HG02943 (cell line): ENCODE measurements at regions not wholly inside any gene's neighbourhood (a gene's known extent, or its start where the extent isn't known, plus 50 kb on each side); places are given as distances from the start of the nearest gene placed in this dataset.

ENCODE experiments used
- ATAC-seq: cut with Tn5 transposase; IDR thresholded peaks from one replicate; pipeline ENCODE4 v1.9.1; 2021; ENCODE audit warnings: mild to moderate bottlenecking, low read depth, moderate library complexity; ENCODE audit not compliant: unreplicated experiment

DNA sequence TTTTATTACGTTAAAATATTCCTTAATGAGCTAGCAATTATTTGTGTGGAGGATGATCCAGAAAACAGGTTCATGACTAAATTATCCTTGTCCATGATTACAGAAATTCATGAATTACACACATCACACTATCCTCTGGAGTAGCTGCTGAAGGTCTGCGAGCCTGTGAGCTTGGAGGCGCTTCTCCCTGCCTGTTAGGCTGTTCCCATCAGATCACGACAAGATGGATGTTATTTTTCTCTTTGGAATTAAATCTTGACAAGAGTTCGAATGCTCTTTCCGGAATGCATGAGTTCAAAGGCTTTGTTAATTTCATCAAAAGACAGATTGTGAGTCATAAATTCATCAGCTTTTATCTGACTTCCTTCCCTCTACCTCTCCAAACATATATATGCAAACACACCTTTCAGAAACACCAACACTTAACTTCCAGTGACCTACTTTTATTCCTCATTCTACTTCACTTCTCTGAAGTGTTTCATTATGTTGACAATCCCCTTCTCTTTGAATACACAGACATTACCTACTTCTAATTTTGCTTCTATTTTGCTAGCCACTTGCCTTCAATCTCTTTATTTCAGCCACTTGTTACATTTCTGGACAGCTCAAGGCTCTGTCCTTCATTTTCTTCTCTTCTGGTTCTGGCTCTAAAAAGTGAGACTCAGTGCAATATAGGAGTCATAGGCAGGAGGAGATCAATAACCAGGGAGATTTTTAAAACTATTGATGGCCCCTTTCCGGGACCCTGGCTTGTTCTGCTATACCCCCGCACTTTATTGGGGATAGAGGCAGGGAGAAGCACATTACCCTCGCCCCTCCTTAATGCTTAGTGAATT lies 274.6 kb downstream of the BTG1 start:
- ATAC-seq: no peak

DNA sequence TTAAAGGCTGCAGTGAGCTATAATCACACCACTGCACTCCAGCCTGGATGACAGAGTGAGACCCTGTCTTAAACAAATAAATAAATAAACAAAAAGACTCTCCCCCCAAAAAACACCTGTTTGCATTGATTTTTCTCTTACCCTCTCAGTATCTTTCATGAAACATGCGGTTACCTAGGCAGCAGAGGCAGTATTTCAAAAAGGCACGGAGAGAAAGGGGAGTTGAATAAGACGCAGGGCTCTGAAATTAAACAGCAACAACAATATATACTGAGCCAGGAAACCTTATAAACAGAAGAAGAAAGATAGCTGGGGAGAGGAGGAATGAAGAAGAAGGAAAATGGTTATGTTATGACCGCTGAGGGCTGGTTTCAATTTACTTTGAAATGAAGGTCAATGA lies 277.6 kb downstream of the BTG1 start:
- ATAC-seq: no peak

DNA sequence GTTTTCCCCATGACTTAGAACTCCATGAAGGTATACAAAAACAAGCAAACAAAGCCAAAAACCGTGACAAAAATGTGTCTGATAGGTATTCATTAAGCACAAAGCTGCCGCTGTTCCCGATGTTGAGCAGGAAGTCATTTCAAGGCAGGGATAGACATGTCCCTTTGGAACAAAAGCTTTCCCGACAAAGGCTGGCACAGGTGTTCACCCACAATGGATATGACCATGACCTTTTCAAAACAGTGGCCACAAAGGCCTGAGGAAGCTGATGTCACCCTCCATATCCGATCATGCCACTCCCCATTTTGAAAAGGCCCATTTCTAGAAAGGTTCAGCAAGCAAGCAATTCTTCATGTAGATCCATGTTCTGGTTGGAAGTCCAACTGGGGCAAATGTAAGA lies 279.1 kb downstream of the BTG1 start:
- ATAC-seq: no peak

DNA sequence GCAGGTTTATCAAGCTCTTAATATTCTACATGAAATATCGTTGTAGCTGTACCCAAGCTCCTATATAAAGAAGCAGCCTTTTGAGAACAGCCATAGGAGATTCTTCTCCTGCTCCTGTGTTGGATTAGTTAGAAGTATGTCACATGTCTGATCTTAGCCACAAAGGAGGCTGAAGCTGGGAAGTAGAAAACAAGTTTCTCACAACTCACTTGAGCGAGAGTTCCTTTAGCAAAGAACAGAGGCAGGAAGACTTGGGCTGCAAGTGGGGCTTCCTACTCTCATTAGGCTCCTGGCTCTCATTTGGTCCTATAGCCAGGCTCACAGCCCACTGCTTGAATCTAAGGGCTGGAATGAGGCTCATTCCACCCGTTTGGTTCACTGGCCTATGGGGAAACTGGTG lies 281.9 kb downstream of the BTG1 start:
- no peak for ATAC-seq

DNA sequence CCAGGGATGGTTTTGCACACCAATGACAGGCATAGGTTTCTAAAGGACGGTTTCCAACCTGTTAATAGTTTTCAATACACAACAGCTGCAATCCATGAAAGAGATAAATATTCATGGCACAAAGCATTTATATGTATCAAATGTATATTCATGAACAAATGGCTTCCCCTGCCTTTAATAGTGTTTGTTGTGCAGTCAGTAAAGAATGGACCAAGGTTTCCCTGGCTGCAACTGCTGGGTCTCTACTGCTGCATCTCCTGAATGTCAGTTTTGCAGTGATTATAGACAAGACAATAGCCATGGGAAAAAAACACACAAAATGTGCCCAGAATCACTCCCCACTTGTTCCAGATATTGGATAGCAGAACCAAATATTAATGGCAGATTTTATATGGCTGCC lies 284.1 kb downstream of the BTG1 start:
- no peak for ATAC-seq

DNA sequence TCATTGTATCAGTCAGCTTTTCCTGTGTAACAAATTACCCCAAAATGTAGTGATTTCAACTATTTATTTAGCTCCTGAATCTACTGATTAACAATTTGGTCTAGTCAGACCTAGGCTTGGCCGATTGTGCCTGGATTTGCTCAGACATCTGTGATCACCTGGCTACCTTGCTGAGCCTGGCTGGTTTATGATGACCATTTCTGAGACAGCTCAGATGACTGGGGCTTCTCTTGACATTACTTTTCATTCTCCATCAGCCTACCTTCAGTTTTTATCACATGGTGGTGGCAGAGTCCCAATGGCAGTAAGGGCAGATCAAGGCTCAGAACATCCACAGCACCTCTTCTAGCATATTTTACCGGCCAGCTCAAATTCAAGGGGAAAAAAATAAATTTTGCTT lies 286.3 kb downstream of the BTG1 start:
- ATAC-seq: no peak

DNA sequence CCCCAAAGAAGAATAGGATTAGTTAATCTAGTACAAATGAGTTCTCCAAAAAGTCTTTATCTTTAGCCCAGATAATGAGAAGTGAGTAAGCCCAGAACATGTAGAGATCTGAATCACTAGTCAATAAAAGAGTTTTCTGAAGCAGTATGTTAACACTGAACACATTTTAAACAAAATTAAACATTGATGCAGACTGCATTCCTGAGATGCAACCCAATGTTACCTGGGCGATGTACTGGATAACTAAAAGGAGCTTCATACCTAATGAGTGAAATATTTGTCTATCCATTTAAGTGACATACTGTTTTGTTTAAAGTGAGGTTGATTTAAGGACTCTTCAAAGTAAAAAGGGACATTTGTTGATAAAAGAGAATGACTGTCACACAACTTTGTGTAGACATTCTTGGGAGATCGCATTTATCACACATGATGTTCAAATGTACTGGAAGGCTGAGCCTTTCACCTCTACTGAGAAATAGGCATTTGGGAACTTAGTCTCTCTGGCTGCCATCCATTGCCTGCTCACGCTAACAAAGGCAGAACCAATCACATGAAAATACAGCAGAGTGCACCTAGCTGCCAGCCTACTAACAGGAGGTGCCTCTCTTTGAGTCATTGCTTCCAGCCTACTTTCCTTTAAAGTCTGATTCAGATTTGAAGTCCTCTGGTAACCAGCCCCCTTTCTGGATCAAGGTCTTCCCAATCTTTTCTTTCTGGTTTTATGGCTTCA lies 287.7 kb downstream of the BTG1 start:
- ATAC-seq: no peak

DNA sequence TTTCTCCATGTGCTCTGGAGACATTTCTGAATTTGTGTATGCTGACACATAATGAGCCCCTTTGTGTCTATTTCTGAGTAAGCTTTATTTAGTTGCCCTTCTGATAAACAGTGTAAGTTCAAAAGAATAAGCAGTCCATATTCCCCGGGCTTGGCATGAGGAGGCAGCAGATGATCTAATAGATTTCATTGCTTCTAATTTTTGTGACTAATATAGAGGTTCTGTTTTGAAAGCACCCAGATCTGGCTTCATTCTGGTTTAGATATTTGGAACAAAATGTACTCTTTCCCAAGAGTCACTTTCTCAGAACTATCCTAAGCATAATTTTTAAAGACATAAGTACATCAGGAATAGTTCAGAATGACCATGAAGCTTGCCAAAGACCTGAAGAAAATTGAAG lies 290.9 kb downstream of the BTG1 start:
- ATAC-seq: no peak

DNA sequence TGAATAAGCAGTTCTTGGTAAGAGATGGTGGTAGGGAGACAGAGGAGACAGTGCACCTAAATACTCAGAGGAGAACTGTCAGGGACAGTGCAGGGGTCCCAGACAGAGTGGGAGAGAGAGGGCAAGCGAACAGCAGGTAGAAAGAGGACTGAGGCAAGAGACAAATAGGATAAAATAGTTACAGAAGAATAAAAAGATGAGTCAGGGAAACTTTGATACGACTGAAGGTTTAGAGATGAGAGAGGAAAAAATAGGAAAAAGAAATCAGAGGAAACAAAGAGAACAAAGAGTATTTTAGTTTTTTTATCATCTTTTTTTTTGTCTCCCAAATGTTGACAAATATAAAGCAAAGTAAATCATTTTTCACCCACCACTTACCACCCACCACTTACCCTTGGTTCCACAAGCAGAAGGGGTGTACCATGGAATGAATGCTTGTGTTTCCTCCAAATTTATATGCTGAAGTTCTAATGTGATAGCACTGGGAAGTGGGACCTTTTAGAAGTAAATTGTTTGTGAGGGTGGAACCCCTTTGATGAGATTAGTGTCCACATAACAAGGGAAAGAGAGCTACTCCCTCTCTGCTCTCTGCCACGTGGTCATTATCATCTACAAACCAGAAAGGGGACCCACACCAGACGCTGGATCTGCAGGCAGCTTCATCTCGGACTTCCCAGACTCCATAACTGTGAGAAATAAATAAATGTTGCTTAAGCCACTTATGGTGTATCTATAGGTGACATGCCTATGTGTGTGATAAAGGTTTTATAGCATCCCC lies 292.1 kb downstream of the BTG1 start:
- ATAC-seq: no peak

DNA sequence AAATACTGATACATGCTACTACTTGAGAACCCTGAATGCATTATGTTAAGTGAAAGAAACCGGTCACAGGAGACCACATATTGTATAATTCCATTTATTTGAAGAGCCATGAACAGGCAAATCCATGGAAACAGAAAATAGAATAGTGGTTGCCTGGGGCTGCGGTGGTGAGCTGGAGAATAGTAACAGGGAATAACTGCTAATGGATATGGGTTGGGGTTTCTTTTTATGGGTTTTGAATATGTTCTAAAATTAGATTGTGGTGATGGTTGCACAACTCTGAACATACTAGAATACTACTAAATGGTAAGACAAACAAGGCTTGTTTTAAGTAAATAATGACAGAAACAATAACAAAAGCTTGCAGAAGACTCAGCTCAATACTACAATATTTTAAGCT lies 293.0 kb downstream of the BTG1 start:
- no peak for ATAC-seq

DNA sequence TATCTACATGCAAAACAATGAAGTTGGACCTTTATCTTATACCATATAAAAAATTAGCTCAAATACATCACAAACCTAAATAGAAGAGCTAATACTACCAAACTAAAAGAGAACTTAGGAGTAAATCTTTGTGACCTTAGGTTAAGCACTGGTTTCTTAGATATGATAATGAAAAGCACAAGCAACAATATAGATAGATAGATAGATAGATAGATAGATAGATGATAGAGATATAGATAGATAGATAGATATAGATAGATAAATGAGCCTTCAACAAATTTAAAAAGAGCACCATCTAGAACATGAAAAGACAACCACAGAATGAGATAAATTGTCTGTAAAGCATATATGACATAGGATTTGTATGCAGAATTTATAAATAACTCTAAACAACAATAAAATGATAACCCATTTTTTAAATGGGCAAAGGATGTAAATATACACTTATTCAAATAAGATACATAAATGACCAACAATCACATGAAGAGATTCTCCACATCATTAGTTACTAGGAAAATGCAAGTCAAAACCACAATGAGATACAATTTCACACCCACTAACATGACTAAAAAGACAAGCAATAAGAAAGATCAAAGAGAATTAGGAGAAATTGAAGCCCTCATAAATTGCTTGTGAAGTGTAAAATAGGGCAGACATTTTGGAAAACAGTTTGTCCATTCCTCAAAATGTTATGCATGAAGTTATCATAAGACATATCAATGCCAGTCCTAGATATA lies 293.7 kb downstream of the BTG1 start:
- no peak for ATAC-seq

DNA sequence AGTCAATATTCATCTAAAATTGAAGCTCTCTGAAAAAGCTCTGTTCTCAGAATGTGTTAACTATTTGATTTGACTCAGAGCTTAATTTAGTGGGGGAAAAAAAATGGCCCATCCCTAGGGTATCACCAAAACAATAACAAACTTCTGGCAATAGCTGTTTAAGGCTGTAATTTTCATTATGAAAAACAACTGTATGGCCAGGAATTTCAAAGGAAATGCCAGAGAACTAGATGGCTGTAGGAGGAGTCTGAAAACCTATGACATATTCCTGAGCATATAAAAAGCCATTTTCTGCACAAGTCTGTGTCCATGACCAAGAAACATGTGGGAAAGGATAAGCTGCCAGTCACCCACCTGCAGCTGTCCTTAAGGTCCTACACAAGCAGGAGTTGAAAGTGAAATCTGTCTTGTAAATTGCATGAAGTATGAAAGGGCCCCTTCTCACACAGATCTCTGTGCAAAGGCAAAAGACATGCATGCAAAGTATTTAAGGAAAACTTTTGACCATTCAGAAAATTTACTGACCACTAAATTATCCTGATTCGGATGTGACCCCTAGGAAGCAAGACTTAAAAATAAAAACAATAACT lies 299.1 kb downstream of the BTG1 start:
- ATAC-seq: no peak

DNA sequence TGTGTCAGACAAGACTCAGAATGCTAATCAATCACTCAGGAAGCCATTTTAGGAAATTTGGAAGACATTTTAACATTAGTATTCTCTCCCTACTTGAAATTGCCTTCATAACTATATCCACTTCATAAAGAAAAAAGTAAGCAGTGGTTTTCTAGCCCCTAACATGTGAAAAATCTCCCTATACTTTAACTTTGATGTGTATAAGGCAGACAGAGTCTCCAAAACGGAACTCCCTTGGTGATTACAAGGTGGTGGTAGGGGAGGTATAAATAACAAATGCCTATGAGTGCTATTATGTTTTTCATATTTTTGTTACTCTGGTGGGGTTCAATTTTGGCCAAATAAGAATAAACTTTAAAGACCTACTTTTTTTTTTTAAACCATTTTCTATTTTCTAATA lies 300.3 kb downstream of the BTG1 start:
- no peak for ATAC-seq

DNA sequence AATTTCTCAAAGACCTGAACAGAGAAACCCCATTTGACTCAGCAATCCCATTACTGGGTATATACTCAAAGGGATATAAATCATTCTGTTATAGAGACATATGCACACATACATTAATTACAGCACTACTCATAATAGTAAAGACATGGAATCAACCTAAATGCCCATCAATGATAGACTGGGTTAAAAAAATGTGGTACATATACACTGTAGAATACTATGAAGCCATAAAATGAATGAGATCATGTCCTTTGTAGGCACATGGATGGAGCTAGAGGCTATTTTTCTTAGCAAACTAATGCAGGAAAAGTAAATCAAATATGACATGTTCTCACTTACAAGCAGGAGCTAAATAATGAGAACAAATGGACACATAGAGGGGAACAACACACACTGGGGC lies 303.8 kb downstream of the BTG1 start:
- no peak for ATAC-seq

DNA sequence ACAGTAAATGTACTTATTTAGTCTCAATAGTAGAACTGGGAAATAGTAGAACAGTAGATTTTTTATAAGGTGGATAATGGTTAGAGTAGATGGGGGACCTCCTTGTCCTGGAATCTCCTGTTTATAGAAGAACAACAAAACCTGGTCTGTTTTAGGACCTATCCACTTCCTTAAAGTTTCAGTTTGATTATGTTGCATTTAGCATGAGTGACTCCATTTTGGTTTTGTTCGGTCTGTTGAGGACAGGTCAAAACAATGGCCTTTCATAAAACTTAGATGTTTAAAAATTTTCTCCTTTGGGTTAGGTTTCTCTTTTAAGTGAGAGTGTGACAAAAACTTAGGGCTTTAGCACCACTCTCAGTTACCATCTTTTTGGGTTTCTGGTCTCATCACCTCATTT lies 308.9 kb downstream of the BTG1 start:
- no peak for ATAC-seq

DNA sequence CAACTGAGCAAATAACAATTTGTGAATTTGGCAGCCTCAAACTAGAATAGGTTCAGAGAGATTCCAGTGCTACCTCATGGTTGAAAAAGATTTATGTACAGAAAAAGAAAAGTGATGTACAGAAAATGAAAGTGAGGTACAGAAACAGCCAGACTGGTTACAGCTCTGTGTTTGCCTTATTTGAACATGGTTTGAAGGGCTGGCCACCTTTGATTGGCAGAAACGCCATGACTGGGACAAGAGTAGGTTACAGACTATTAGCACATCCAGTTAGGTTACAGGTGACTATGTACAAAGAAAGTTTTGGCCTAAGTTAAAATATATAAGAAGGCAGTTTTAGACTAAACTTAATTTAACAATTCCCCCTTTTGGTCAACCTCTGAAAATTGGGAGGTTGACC lies 309.4 kb downstream of the BTG1 start:
- ATAC-seq: no peak

DNA sequence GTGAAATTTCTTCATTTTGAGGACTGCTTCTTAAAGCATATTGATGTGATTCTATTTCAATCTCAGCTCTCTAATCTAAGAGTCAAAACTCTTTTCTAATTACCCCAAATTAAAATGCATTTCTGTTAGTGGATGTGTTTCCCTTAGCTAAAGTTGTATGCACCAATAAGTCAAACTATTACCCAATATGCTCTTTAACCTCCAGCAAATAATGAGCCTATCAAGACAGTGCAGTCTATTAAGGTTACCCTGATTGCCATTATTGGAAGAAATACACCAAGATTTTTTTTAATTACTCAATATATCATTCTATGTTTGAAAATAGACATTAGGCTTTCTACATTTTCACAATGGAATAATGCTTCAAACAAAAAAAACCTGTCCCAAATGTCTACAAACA lies 310.0 kb downstream of the BTG1 start:
- no peak for ATAC-seq

DNA sequence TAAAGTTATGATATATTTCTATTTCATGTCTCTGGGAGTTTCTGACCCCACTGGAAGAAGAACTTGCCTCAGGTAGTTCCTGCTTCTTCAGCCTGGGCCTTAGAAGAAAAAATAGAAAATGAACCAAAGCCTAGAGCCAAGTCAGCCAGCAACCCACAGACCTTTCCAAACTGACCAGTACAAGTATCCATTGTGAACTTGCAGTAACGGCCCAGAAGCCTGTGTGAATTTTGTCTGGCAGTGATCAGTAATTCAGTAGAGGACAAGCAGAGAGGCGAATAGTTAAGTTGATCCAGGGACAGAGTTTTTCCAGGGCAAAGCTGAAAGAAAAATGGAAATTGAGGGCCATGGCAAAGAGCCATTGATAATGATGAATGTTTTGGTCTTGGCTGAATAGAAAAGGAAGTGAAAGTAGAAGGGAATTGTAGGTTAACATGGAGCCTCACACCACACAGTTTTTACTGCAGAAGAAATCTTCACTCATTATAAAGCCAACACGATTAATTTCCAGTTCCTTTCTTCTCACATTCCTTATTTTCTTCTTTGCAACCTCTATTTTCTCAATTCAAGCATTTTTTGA lies 311.8 kb downstream of the BTG1 start:
- ATAC-seq: no peak

DNA sequence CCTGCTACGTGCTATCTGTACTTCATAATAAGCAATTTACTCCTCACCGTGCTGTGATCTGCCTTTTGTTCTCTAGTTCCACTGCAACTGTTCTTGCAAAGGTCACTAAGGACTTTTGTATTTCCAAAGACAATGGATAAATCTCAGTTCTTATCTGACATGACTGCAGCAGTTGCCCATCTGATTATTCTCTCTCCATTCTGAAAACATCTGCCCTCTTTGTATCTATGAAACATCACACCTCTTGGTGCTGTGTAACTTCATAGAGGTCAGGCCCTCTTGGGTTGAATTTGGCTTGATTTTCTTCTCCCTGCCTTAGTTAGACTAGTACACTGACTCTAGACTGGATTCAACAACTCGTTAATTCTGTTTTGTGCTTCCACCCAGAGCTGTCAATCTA lies 319.6 kb downstream of the BTG1 start:
- ATAC-seq: no peak

DNA sequence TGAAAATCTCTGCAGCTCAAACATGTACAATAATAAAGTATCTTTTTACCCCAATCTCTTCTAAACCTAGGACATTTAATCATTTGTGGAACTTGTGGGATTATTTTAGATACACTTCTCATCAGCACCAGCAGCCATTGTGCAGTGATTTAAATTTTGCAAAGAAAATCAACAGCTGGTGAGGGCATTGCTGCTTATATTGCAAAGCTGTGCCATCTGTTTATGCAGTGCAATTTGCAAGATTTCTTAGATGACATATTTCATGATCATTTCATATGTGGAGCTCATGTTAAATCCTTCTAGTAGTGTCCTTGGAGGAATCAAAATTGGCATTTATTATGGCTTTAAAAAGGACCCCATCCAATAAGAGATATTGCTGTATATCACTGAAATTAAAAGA lies 320.7 kb downstream of the BTG1 start:
- no peak for ATAC-seq
